GM21528 (cell line): ENCODE measurements at regions not wholly inside any gene's neighbourhood (a gene's known extent, or its start where the extent isn't known, plus 50 kb on each side); places are given as distances from the start of the nearest gene placed in this dataset.

Experiments
- ATAC-seq: cut with Tn5 transposase; IDR thresholded peaks from one replicate; pipeline ENCODE4 v1.9.1; 2021; ENCODE audit warnings: mild to moderate bottlenecking, moderate library complexity; ENCODE audit not compliant: unreplicated experiment, low FRiP score

DNA sequence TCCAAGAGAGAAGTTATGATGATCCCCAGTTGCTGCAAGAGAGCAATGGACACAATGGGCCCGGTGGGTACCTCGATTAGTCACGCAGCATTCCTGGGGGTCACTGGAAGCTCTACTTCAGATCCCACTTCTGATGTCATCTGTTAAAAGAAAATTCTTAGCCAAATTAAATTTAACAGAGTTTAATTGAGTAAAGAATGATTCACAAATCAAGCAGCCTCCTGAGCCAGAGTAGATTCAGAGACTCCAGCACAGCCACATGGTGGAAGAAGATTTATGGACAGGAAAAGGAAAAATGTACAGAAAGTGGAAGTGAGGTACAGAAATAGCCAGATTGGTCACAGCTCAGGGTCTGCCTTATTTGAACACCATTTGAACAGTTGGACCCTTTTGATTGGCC lies 107.5 kb downstream of the SPTSSA start:
- no peak for ATAC-seq

DNA sequence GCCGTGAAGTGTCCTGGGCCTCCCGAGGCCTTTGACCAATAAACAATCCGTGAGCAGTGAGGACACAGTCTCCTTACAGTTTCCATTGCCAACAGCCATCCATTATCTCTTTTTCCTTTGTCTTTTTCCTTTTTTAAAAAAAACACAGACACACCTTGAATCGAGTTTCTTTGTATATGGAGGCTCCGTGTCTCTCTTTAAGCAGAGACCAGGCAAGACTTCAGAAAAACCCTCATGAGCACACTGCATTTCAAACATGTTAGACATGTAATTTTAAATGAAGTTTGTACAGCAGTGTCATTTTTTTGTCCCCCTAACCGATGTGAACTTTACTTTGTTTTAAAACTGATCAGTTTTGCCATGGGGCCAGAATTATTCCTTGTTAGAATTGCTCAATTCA lies 111.1 kb downstream of the SPTSSA start:
- no peak for ATAC-seq

DNA sequence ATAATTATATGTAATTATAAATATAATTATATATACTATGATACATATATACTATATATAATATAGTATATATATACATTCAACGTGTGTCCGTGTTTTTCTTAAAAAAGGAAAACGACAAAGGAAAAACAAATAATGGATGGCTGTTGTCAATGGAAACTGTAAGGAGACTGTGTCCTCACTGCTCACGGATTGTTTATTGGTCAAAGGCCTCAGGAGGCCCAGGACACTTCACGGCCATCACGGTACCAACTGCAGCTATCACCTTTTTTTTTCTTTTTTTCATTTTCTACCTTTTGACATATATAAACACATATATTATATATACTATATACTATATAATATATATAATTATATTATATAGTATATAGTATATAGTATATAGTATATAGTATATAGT lies 113.4 kb downstream of the SPTSSA start:
- ATAC-seq: no peak

DNA sequence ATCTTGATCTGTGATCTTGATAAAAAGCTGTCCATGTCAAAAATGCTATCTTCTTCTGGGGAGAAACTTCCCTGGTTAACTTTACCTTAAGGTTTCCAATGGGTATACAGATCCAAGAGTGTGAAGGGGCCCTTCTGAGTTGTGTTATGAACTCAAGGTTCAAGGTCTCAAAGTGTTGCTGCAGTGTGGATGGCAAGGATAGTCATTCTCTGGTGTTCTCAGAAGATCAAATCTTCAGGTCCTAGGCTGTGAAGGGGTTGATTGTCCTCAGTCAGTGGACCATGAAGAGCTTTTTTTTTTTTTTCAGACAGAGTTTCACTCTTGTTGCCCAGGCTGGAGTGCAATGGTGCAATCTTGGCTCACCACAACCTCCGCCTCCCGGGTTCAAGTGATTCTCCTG lies 114.4 kb downstream of the SPTSSA start:
- ATAC-seq: no peak

DNA sequence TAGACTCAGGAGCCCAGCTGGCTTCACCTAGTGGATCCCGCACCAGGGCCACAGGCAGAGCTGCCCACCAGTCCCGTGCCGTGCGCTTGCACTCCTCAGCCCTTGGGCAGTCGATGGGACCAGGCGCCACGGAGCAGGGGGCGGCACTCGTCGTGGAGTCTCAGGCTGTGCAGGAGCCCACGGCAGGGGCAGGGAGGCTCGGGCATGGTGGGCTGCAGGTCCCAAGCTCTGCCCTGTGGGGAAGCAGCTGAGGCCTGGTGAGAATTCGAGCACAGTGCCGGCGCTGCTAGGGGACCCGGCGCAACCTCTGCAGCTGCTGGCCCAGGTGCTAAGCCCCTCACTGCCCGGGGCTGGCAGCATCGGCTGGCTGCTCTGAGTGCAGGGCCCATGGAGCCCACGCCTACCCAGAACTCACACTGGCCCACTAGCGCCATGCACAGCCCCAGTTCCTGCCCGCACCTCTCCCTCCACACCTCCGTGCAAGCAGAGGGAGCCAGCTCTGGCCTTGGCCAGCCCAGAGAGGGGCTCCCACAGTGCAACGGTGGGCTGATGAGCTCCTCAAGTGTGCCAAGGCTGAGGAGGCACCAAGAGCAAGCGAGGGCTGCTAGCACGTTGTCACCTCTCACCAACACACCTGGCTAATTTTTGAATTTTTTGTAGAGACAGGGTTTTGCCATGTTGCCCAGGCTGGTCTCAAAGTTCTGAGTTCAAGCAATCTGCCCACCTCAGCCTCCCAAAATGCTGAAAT lies 116.1 kb downstream of the SPTSSA start:
- no peak for ATAC-seq

DNA sequence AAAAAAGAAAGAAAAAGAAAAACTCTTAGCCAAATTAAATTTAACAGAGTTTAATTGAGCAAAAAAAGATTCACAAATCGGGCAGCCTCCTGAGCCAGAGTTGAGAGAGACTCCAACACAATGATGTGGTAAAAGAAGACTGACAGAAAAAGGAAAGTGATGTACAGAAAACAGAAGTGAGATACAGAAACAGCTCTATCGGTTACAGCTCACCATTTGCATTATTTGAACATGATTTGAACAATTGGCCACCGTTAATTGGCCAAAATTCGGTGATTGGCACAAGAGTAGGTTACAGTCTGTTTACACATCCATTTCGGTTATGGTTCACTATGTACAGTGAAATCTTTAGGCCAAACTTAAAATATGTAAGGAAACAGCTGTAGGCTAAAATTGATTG lies 117.7 kb downstream of the SPTSSA start:
- ATAC-seq: no peak

DNA sequence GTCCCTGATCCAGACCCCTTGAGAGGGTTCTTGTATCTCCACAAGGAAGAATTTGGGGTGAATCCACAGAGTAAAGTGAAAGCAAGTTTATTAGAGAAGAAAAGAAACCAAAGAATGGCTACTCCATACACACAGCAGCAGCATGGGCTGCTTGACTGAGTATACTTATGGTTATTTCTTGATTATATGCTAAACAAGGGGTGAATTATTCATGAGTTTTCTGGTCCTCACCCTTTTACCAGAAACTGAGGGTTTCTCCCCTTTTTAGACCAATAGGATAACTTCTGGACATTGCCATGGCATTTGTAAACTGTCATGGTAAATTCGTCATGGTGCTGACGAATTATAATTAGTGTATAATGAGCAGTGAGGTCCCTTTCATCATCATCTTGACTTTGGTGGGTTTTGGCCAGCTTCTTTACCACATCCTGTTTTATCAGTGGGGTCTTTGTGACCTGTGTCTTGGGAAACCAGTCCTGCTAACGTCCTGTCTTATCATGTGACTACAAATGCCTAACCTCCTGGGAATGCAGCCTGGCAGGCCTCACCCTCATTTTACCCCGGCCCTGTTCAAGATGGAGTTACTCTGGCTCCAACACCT lies 121.9 kb downstream of the SPTSSA start:
- ATAC-seq: no peak

DNA sequence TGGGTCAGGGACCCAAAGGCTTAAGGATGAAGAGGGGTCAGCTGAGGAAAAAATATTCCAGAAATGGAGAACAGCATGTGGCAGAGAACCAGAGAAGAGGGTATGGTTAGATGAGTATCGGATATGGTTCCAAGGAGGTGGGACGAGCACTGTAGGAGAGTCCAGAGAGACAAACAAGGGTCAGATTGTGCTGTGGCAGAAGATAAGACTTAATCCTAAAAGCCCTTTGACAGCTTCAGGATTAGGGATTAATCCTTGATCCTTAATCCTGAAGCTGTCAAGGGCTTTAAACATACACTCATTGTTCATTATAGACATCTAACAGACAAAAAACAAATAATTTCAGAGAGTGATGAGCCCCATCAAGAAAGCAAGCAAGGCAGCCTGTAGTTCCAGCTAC lies 124.0 kb downstream of the SPTSSA start:
- ATAC-seq: no peak

DNA sequence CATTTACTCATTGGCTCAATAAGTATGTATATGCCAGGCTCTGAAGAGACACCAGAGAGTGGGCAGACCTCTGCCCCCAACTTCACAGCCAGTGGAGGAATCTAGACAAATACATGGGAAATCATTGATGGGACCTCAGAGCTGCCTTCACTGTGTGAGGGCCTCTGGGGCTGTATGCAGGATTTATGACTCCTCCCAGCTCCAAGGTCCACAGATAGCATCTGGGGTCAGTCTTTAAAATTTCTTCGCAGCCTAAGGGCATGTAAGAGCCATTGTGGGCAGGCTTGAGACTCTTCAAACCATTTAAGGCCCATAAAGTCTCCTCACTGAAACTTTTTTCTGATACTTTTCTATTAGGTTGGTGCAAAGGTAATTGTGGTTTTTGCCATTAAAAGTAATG lies 125.5 kb downstream of the SPTSSA start:
- ATAC-seq: no peak

DNA sequence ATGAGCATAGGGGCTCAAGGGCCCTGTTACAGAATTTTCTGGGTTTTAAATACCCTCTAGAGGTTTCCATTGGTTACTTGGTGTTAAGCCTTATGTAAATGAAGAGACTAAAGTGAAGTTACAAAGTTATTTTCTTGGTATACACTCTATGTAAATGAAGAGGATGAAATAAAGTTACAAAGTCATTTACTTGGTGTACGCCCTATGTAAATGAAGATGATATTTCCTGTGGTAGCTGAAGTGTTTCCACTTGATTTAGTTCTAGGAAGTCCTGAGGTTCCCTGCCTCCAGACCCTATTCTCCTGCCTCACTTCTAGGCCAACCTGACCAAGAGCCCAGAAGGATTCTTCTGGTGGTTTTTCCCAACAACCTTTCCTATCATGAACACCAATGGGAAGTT lies 126.1 kb downstream of the SPTSSA start:
- ATAC-seq: no peak

DNA sequence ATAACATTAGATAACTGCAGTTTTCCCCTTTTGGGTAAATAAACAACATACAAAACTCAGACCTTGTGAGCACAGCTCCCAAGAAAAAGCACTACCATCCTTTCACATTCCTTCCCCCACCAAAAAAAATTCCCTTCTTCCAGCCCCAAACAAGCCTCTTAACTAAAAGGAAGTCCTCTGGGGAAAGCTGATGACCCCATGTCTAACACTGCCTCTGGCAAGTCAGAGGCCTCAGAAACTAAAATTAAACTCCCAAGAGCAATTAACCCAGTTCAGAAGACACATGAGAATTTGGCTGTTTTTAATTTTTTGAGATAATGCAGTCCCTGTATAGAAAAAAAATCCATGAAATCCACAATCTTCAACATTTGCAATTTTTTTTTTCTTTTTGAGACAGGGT lies 127.7 kb downstream of the SPTSSA start:
- ATAC-seq: no peak

DNA sequence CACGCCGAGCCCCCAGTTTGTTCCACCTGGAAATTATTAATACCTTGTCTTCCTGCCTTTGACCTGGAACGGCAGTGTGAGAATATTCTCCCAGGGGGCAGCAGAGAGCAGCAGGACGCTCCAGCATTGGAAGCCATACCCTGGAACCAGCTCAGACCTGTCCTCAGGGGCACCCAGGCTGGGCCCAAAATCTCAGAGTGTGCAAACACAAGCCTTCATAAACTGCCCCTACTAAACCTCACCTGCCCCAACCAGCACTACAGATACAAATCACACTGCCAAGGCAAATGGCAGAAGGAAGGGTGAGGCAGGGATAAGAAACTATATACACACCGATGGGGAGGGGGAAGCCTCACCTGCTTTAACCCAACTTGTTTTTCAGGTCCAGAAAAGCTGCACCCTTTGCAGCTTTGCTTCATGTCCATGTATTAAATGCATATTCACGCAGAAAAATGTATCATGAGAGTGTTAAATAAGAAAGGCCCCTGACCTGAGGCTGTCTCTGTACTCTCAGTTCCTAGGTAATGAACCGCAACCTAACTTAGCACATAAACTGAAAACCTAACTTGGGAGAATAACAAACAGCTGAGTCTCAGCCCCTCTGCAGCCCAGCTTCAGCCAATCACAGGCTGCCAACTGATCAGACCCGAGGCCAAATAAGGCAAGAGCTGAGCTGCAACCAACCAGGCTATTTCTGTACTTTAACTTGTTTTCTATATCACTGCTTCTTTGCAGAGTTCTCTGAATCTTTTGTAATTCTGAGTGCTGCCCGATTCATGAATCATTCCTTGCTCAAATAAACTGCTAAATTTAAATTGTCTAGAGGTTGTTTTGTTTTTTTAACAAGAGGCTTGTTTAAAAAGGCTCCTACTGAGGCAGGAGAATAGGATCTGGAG lies 130.1 kb downstream of the SPTSSA start:
- peak; percentile 92 for ATAC-seq

DNA sequence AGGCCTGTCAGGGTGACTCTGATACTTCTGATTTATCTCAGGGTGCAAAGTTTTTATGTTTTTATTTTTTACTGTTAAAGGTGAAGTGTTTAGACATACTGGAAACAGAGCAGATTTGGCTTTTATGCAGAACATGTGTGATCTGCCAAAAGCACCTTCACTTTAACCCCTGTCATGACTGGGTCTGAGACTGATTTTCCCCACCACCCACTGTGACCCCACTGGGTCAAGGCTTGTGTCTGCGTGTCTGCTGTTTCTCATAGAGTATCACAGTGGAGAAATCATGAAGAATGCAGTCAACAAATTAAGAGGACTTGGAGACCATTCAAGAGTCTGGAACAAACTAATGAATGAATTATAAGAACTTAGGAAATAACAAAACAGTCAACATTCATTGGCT lies 131.2 kb downstream of the SPTSSA start:
- no peak for ATAC-seq

DNA sequence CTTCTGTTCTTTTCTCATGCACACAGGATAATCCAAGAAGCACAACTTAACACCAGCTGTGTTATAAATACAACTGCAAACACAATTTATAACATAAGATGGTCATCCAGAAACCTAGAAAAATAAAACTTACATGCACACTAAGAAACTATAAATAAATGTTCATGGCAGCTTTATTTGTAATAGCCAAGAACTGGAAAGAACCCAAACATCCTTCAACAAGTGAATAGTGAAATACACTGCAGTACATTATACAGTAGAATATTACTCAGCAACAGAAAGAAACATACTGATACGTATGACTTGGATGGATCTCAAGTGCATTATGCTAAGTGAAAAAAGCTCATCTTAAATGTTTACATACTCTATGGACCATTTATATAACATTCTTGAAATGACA lies 132.7 kb downstream of the SPTSSA start:
- no peak for ATAC-seq

DNA sequence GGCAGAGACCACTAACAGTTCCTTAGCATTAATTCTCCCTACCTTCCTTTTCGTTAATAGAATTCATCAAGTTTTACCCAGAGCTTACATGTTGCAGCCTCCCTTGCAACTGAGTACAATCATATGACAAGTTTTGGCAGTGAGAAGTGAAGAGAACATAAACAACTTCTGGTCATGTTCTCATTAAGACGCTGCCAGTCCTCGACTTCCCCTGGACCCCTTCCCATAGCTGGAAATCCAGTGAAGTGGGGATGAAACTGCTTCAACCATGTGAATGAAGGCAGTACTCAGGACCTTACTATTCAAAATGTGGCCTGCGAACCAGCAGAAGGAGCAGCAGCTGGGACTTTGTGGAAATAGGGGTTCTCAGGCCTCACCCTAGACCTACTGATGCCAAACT lies 133.9 kb downstream of the SPTSSA start:
- ATAC-seq: no peak

DNA sequence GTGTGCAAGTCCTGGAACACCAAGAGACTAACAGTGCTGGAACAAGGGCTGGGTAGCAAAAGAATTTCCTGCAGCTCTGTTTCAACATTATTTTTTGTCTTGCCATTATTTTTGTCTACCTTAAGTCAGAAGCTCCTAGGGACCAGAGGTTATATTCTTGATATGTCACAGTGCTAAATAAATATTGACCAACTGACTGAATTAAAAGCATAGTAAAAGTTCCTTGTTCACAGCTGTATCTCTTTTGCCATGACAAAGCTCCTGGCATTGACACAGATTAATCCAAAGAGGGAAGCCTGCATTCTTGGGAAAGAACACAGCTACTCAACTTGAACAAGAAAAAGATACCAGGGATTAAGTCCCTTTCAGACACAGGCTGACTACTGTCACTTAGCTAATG lies 136.5 kb downstream of the SPTSSA start:
- no peak for ATAC-seq

DNA sequence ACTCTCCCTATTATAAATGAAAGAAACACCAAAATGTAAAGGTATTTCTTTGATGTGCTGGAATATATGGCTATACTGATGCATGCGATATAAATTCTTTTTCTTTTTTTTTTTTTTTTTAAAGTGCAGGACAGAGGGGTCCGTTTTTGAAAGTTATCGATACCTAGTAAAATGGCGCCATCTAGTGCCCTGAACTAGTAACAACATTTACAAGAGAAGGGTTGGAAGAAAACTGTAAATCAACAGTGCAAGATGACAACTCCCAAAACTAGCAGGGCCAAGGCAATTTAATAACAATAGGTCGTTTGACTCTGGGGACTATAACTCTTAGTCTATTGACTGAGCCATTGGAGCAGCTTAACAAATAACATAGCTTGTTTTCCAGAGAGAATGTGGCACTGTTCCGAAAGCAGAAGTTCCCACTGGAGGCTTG lies 137.7 kb downstream of the SPTSSA start:
- ATAC-seq: no peak

DNA sequence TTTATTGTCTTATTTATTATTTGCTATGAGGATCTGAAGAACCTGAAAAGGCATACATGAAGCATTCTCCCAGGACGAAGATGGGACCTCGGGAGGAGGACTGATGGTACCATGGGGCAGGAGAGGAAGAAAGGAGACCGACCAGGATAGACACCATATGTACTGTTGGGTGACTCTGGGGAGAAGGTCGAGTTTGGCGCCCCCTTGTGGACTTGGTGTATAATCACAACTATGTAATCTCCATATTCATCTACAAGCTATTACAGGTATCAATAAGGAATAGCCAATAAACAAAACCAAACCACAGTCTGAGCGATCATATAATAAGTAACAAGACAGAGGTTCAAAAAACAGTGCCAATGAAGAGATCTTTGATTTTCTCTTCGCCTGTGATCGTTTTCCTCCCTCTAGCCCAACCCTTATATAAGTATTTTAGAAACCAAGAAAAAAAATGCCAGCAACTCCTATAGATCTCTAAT lies 139.1 kb downstream of the SPTSSA start:
- peak; percentile 67 for ATAC-seq

DNA sequence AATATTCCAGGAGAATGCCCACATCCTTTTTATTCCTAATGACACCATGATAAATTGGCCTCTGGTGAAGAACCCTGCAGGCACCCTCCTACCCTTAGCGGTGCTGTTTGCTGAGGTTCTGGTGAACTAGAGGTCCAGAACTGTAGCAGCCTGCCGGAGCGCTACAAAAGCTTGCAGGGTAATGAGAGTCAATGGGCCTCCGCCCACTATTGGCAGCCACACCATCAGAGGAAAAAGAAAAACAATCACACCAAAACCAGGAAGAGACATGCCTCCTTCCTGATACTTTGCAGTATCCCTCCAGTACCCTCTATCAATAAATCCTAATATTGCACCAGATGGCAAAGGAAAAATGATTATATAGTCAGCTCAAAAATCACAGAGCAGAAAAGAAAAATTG lies 142.9 kb downstream of the SPTSSA start:
- ATAC-seq: no peak

DNA sequence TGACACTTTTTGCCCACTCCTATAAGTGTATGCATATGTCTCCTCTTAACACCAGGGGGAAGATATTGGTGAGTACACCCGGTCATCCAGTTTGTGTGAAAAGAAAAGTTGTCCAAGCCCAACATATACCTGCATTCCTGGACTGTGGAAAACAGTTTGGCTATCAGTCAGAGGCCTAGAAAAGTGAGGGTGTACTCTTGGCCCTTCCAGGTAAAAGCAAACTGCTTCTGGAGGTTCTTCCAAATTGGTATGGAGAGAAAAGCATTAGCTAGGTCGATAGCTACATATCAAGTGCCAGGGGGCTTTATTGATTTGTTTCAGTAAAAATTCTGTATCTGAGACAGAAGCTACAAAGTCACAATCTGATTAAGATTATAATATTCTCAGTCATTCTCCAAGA lies 144.0 kb downstream of the SPTSSA start:
- ATAC-seq: no peak

DNA sequence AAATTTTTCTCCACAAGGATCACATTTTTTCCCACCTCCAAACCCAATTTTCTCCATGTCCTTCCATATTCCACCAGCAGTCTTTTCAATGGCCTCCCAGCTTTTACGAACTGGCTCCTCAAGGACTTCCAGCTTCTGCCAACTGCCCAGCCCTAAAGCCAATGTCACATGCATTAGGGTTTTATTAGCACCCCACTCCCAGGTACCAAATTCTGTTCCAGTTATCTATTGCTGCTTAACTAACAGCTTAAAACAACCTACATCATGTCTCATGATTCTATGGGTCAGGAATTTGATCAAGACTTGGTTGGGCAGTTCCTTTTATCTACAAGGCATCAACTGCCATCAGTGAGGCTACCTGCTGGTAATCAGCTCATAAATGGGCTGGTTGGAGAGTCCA lies 151.3 kb downstream of the SPTSSA start:
- no peak for ATAC-seq
